Fibroblast of the aortic adventitia (primary cell): ENCODE measurements at regions not wholly inside any gene's neighbourhood (a gene's known extent, or its start where the extent isn't known, plus 50 kb on each side); places are given as distances from the start of the nearest gene placed in this dataset.

Source experiments
- DNase-seq: peaks from one replicate; pipeline ENCODE4 v3.0.0-alpha.2; 2010; ENCODE audit warnings: low read depth
- H3K4me3 ChIP-seq: 2 replicates; pipeline ENCODE4 v1.5.1; 2011; ENCODE audit warnings: low read depth, mild to moderate bottlenecking, control low read depth, low read length, moderate library complexity
- CTCF ChIP-seq: IDR thresholded peaks from 2 replicates; pipeline ENCODE4 v1.5.1; 2011; ENCODE audit warnings: mild to moderate bottlenecking, low read length, control low read depth, inconsistent platforms; ENCODE audit not compliant: insufficient read depth

DNA sequence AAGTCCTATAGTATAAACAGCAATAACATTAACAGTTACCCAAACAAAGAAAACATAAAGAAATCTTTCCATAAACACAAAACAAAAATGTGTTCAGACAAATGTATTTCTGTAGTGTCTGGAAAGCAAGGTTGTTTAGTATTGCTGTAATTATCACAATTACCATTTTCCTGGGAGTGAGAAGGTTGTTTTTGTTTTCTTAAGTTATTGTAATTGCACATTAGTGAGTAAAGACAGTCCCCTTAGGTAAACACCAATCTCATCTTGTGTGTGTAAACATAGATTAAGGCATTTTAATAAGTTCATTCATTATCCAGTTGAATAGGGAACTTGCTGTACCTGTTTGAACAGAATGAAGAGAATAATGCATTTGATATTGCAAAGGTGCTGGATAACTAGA, 356.9 kb upstream of the ADGRL4 start:
- TF ChIP-seq CTCF: no peak
- no peak for DNase-seq
- H3K4me3 ChIP-seq: no peak overlapping the region

DNA sequence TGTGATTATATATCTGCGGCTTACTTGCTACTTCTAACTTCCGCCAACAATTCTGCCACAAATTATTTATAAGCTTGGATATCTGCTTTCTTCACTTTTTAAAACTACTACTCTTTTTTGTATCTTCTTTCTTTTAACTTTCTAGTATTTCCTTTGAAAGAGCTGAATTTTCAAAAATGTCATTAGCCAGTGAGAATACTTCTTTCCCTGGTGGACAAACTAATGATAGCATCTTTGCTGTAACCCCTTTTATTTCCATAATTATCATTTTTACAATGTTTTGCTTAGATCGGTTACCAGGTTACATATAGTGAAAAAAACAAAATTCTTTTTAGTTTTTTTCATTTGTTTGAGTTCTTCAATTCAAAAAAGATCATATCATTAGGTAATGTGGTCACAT, 355.9 kb upstream of the ADGRL4 start:
- DNase-seq: no peak
- H3K4me3 ChIP-seq: no peak overlapping the region
- TF ChIP-seq CTCF: peak; percentile 20

DNA sequence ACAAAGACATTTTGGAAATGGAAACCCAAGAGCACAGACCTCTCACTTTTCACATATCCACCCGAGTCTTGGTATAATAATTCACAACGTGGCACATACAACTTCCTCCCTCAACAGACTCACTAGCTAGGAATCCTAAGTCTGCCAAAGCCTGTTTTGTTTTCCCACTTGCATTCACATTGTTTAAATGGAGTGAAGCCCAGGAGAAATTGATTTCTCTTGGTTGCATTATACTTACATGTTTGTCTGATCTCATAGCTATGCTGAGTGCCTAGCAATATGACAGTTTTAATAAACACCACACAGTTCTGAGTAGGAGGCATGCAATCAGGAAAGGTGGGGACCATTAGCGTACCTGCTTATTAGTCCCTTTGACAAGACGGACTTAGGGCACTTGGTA, 348.6 kb upstream of the ADGRL4 start:
- peak; percentile 93 for DNase-seq
- no peak overlapping the region for H3K4me3 ChIP-seq
- TF ChIP-seq CTCF: no peak

DNA sequence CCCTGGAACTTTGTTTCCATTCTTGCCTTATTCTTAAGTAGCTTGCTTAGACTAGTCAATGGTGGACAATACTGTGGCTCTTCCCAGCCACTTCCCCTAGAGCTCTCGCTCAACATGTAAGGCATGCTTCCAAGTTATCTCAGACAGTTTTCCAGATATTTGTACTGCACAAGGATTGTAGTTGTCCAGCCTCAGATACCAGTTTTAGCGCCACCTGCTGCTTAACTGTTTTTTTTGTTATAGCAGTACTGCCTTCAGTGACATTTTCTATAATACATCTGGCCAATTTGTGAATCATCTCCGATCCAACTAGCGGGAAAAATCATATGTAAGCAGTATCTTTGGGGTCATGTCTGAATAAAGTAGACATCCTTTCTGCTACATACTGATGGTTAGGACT, 346.7 kb upstream of the ADGRL4 start:
- peak; percentile 82 for DNase-seq
- peak; percentile 43 for TF ChIP-seq CTCF
- no peak overlapping the region for H3K4me3 ChIP-seq

DNA sequence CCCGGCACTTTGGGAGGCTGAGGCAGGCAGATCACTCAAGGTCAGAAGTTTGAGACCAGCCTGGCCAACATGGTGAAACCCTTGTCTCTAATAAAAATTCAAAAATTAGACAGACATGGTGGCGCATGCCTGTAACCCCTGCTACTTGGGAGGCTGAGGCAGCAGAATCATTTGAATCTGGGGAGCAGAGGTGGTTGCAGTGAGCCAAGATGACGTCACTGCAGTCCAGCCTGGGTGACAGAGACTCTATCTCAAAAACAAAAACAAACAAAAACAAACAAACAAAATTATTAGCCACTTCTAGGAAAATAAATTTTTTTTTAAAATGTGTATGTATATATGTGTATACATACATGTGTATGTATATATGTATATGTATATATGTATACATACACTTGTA, 320.3 kb upstream of the ADGRL4 start:
- H3K4me3 ChIP-seq: no peak overlapping the region
- TF ChIP-seq CTCF: no peak
- no peak for DNase-seq

DNA sequence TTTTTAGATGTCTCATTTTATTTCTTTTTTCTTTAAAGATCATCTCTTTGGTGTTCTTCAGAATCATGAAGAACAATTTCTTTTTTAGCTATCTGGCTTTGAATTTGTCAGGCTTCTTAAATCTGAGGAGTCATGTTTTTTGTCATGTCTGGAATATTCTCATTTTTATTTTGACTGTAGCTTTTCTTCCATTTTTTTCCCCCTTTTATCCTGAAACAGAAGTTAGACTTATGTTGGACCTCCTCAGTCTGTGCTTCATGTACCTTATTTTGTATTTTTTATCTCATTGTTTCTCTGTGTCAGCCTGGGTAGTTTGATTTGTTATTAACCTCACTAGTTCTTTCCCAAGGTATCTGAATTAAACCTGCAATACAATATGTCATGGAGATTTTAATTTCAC, 319.2 kb upstream of the ADGRL4 start:
- no peak for DNase-seq
- TF ChIP-seq CTCF: no peak

DNA sequence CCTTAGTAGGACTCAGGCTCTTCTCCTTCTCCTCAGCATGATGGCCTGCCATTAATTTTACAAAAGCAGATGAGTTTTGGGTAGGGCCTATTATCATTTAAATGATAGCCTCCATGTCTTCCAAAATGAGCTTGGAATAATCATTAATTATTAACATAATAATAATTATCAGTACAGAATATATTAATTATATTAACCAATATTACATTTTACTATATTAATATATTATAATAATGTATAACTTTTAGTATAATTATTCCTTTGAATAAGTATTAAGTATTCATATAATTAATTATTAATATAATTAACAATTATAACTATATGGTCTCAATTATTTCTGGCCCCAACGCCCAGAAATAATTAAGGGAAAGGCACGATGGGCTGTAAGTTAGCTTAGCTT, 318.6 kb upstream of the ADGRL4 start:
- no peak overlapping the region for H3K4me3 ChIP-seq
- TF ChIP-seq CTCF: no peak
- DNase-seq: no peak

More for the DNA sequence above, 319.2 kb upstream of the ADGRL4 start:
- no peak overlapping the region for H3K4me3 ChIP-seq
